ENCODE measurements at regions not wholly inside any gene's neighbourhood (a gene's known extent, or its start where the extent isn't known, plus 50 kb on each side); places are given as distances from the start of the nearest gene placed in this dataset.

DNA sequence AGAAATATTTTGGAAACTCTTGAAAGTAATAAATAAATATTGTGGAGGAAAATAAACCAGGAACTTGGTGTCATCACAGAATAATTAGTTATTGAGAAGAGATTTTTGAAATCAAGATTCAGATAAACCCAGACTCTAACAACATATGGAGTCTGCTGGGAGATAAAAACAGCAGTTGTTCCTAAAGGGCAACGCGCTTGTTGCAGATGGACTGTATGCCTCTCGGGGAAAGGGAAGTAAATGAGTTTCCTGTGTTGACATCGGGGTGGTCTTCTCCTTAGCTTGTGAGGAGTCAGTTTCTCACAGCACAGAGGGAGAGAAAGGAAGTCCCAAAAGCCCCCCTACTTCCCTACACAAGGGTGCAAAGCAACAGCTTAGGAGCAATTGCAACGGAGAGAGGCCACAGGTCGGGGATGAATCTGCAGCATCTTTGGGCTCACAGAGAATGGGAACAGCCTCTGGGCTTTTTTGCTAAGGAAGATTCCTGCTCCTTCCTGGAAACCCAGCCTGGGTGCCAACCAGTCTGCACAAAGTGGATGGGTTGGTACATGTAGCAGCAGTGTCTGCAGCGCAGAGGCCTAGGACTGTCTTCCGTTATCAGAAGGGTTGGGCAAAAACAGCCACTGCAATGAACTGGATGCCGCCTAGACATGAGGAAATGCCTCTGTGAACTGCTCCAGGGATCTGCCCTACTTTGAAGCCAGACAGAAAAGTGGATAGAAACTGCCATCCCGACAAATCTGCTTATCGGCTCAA lies 603.0 kb upstream of the NRSN1 start:
- ATAC-seq (no peak), DNase-seq (no peak)
- H3K9me3 ChIP-seq = no peaks in the 10 kb centered on the region
- TF ChIP-seq, protein P1, sequence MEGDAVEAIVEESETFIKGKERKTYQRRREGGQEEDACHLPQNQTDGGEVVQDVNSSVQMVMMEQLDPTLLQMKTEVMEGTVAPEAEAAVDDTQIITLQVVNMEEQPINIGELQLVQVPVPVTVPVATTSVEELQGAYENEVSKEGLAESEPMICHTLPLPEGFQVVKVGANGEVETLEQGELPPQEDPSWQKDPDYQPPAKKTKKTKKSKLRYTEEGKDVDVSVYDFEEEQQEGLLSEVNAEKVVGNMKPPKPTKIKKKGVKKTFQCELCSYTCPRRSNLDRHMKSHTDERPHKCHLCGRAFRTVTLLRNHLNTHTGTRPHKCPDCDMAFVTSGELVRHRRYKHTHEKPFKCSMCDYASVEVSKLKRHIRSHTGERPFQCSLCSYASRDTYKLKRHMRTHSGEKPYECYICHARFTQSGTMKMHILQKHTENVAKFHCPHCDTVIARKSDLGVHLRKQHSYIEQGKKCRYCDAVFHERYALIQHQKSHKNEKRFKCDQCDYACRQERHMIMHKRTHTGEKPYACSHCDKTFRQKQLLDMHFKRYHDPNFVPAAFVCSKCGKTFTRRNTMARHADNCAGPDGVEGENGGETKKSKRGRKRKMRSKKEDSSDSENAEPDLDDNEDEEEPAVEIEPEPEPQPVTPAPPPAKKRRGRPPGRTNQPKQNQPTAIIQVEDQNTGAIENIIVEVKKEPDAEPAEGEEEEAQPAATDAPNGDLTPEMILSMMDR (IDR thresholded peaks at IDR 0.05) = no peak
- WGBS, 3 donors = 67 to 74% (median 70%) methylated on average over 11 of the region's 11 CpGs
- H3K27ac ChIP-seq = no peak overlapping the region
- no peak overlapping the region for H3K4me3 ChIP-seq
- H3K27me3 ChIP-seq (ENCODE audit: insufficient read depth in 3 of 3, low read length in 2 of 3) = peaks cover 0 to 2% (median 0%) of the 10 kb centered on the region in 3 donors
- no peaks in the 10 kb centered on the region for H3K4me1 ChIP-seq
- H3K36me3 ChIP-seq (ENCODE audit: insufficient read depth in 1 of 2, low read depth in 1 of 2) = no peaks in the 10 kb centered on the region
- intact Hi-C loops (cut with DNase I) = no loop called here

DNA sequence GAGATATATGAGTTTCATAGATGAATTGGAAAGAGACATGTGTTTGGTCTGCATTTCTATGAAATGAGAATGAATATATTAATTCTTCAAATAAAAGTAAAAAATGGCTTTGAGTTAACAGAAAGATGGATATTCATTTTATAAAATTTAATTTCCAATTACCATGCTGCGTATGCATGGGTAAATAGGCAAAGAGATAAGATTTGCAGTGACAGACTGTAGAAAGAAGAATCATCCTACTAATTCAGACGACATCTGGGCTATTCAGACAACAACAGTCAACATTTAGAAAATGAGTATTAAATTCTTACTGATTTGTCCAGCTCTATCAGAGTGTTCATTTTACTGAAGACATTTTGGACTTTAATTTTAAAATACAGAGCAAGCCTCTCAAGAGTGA lies 602.2 kb upstream of the NRSN1 start:
- Histone ChIP-seq H3K4me1 (no peaks in the 10 kb centered on the region), H3K36me3 (ENCODE audit: insufficient read depth in 1 of 2, low read depth in 1 of 2) (no peaks in the 10 kb centered on the region), H3K9me3 (no peaks in the 10 kb centered on the region), H3K27ac (no peak overlapping the region), H3K27me3 (ENCODE audit: insufficient read depth in 3 of 3, low read length in 2 of 3) (peaks cover 0 to 2% (median 0%) of the 10 kb centered on the region in 3 donors), H3K4me3 (no peak overlapping the region)
- TF ChIP-seq, protein P1 (IDR thresholded peaks at IDR 0.05) = no peak
- intact Hi-C loops (cut with DNase I) = no loop called here
- ATAC-seq (no peak), DNase-seq (no peak)
- 83 to 95% (median 87%) methylated on average over 2 of the region's 2 CpGs for WGBS, 3 donors

DNA sequence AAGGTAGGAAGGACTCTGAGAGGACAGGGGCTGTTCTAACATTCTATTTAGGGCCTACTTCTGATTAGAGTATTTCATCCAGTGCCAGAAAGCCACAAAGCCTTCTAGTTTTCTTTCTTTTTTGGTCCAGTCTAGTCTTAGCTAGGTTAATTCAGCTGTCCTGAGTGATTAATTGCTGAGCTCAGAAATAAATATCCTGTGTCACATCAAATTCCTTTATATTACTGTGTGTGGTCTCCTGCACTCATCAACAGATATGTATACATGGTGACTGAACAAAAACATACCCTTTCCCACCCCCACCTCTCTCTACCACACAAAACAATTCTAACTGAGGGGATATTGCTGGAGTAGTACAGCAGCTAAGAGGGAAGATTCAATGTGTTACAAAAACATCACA lies 601.5 kb upstream of the NRSN1 start:
- Histone ChIP-seq H3K4me3 (no peak overlapping the region), H3K9me3 (no peaks in the 10 kb centered on the region), H3K36me3 (ENCODE audit: insufficient read depth in 1 of 2, low read depth in 1 of 2) (no peaks in the 10 kb centered on the region), H3K27ac (no peak overlapping the region), H3K27me3 (ENCODE audit: insufficient read depth in 3 of 3, low read length in 2 of 3) (peaks cover 0 to 2% (median 0%) of the 10 kb centered on the region in 3 donors), H3K4me1 (no peaks in the 10 kb centered on the region)
- intact Hi-C loops (cut with DNase I) = no loop called here
- TF ChIP-seq, protein P1 (IDR thresholded peaks at IDR 0.05) = no peak
- ATAC-seq (no peak), DNase-seq (no peak)

DNA sequence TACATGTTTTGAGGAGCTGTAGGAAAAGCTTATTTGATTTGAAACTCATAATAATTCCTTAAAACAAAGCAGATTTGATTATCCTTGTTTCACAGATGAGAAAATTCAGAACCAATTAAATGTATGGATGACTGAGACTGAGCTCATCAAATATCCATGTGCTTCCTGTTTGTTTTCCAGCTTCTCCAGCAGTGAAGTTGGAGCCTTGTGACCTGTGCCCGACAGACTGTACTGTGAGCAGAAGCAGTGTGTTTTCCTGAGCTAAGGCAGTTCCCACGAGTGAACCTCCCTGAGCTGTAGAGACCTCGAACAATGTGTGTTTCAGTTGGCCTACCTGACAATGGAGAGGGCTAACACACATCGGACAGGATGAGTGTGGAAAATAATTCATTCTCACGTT lies 599.5 kb upstream of the NRSN1 start:
- Histone ChIP-seq H3K27me3 (ENCODE audit: insufficient read depth in 3 of 3, low read length in 2 of 3) (peaks cover 0 to 2% (median 0%) of the 10 kb centered on the region in 3 donors), H3K4me3 (no peak overlapping the region), H3K9me3 (no peaks in the 10 kb centered on the region), H3K4me1 (no peaks in the 10 kb centered on the region), H3K36me3 (ENCODE audit: insufficient read depth in 1 of 2, low read depth in 1 of 2) (no peaks in the 10 kb centered on the region), H3K27ac (no peak overlapping the region)
- TF ChIP-seq, protein P1 (IDR thresholded peaks at IDR 0.05) = no peak
- ATAC-seq = no peak
- intact Hi-C loops (cut with DNase I) = no loop called here
- WGBS, 3 donors = 59 to 67% (median 61%) methylated on average over 5 of the region's 5 CpGs
- no peak for DNase-seq

DNA sequence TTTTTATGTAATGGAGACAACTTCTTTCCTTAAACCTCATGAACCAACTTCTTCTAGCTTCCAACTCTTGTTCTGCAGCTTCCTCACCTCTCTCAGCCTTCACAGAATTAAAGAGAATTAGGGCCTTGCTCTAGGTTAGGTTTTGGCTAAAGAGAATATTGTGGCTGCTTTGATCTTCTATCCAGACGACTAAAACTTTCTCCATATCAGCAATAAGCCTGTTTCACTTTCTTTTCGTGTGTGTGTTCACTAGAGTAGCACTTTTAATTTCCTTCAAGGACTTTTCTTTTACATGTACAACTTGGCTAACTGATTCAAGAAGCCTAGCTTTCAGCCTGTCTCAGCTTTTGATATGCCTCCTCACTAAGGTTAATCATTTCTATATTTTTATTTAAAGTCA lies 596.1 kb upstream of the NRSN1 start:
- DNase-seq (no peak), ATAC-seq (no peak)
- Histone ChIP-seq H3K4me1 (no peaks in the 10 kb centered on the region), H3K27ac (no peak overlapping the region), H3K36me3 (ENCODE audit: insufficient read depth in 1 of 2, low read depth in 1 of 2) (no peaks in the 10 kb centered on the region), H3K9me3 (no peaks in the 10 kb centered on the region), H3K4me3 (no peak overlapping the region), H3K27me3 (ENCODE audit: insufficient read depth in 3 of 3, low read length in 2 of 3) (no peaks in the 10 kb centered on the region)
- 59 to 76% (median 75%) methylated on average over 2 of the region's 2 CpGs for WGBS, 3 donors
- intact Hi-C loops (cut with DNase I) = no loop called here
- TF ChIP-seq, protein P1 (IDR thresholded peaks at IDR 0.05) = no peak
